Suprapubic skin (tissue), 4 donors: ENCODE measurements at regions not wholly inside any gene's neighbourhood (a gene's known extent, or its start where the extent isn't known, plus 50 kb on each side); places are given as distances from the start of the nearest gene placed in this dataset.

ENCODE experiments used
- EP300 ChIP-seq: sonication (generic); formaldehyde crosslinking; IDR thresholded peaks from one replicate; pipeline ENCODE4 v1.6.1; 2017; ENCODE audit warnings: antibody characterized with exemption
- POLR2A ChIP-seq, 2 donors: fragments of 450-650 bp; IDR thresholded peaks; one replicate each; pipeline ENCODE4 v1.6.1; 2017; ENCODE audit warnings: antibody characterized with exemption in 2 of 2, mild to moderate bottlenecking in 2 of 2, moderate library complexity in 2 of 2
- POLR2AphosphoS5 ChIP-seq, 3 donors: sonication (generic); formaldehyde crosslinking; IDR thresholded peaks; one replicate each; pipeline ENCODE4 v1.6.1; 2017; ENCODE audit warnings: antibody characterized with exemption in 3 of 3
- TF ChIP-seq, protein P1 (sequence below), 2 donors: fragments of 200-600 bp in 1 of 2; fragments of 450-650 bp in 1 of 2; sonication (generic) in 1 of 2; IDR thresholded peaks; one replicate each; pipeline ENCODE4 v1.5.1; 2016 to 2019; ENCODE audit warnings: antibody characterized with exemption in 2 of 2, mild to moderate bottlenecking in 1 of 2, moderate library complexity in 1 of 2

- TF ChIP-seq, protein P1, sequence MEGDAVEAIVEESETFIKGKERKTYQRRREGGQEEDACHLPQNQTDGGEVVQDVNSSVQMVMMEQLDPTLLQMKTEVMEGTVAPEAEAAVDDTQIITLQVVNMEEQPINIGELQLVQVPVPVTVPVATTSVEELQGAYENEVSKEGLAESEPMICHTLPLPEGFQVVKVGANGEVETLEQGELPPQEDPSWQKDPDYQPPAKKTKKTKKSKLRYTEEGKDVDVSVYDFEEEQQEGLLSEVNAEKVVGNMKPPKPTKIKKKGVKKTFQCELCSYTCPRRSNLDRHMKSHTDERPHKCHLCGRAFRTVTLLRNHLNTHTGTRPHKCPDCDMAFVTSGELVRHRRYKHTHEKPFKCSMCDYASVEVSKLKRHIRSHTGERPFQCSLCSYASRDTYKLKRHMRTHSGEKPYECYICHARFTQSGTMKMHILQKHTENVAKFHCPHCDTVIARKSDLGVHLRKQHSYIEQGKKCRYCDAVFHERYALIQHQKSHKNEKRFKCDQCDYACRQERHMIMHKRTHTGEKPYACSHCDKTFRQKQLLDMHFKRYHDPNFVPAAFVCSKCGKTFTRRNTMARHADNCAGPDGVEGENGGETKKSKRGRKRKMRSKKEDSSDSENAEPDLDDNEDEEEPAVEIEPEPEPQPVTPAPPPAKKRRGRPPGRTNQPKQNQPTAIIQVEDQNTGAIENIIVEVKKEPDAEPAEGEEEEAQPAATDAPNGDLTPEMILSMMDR (IDR thresholded peaks at IDR 0.05): no peak
- TF ChIP-seq POLR2A (IDR thresholded peaks at IDR 0.05): no peak
- TF ChIP-seq POLR2AphosphoS5 (IDR thresholded peaks at IDR 0.05): no peak
- TF ChIP-seq EP300: no peak
Observed at GRCh38 chr11:97794876-97795275, 1225.9 kb upstream of the CNTN5 start.
